Stomach (tissue), 8 donors: ENCODE measurements at regions not wholly inside any gene's neighbourhood (a gene's known extent, or its start where the extent isn't known, plus 50 kb on each side); places are given as distances from the start of the nearest gene placed in this dataset.

Source experiments
- DNase-seq, 2 donors: peaks; one replicate each; pipeline versions ENCODE4 v3.0.0 to v3.0.0-alpha.2; 2013 to 2019
- H3K27ac ChIP-seq, 5 donors: fragments of 200-600 bp in 4 of 5; sonication (generic) in 4 of 5; one replicate each; pipeline ENCODE4 v1.5.1; 2013 to 2019; ENCODE audit warnings: mild to moderate bottlenecking in 1 of 5, moderate library complexity in 1 of 5
- H3K27me3 ChIP-seq, 3 donors: fragments of 200-600 bp; sonication (generic); one replicate each; pipeline ENCODE4 v1.5.1; 2017 to 2019; ENCODE audit warnings: mixed run types in 1 of 3
- H3K36me3 ChIP-seq, 4 donors: fragments of 200-600 bp; sonication (generic); 1 replicate in 3 of 4; 2 replicates in 1 of 4; pipeline ENCODE4 v1.5.1; 2016 to 2019
- H3K4me1 ChIP-seq, 4 donors: fragments of 200-600 bp; sonication (generic); one replicate each; pipeline ENCODE4 v1.5.1; 2016 to 2019
- H3K4me3 ChIP-seq, 4 donors: fragments of 200-600 bp; sonication (generic) in 3 of 4; one replicate each; pipeline ENCODE4 v1.5.1; 2016 to 2019; ENCODE audit warnings: mild to moderate bottlenecking in 1 of 4
- H3K9me3 ChIP-seq, 4 donors: fragments of 200-600 bp; sonication (generic); one replicate each; pipeline ENCODE4 v1.5.1; 2016 to 2019
- CTCF ChIP-seq, 7 experiments: fragments of 450-650 bp in 4 of 7; fragments of 200-600 bp in 3 of 7; sonication (generic) in 3 of 7; IDR thresholded peaks; one replicate each; pipeline ENCODE4 v1.5.1; 2016 to 2019; ENCODE audit warnings: antibody characterized with exemption in 7 of 7, control low read depth in 2 of 7, mild to moderate bottlenecking in 1 of 7
- EP300 ChIP-seq: sonication (generic); formaldehyde crosslinking; IDR thresholded peaks from one replicate; pipeline ENCODE4 v1.6.1; 2017; ENCODE audit warnings: antibody characterized with exemption
- POLR2A ChIP-seq, 4 donors: fragments of 450-650 bp; IDR thresholded peaks; one replicate each; pipeline ENCODE4 v1.6.1; 2016; ENCODE audit warnings: antibody characterized with exemption in 4 of 4, control low read depth in 2 of 4, mild to moderate bottlenecking in 1 of 4, moderate library complexity in 1 of 4
- POLR2AphosphoS5 ChIP-seq, 3 donors: sonication (generic); formaldehyde crosslinking; IDR thresholded peaks; one replicate each; pipeline ENCODE4 v1.6.1; 2016; ENCODE audit warnings: antibody characterized with exemption in 3 of 3
- WGBS, 5 donors: extraction: QIAGEN DNeasy Blood & Tissue Kit in 3 of 5; methylation state at CpG; one replicate each; pipeline versions ENCODE4 v1.1.5 to v1.1.7; 2013 to 2018; 5-methylcytosine and 5-hydroxymethylcytosine counted together
- intact Hi-C: fragments of 100-400 bp; cut with DNase I; formaldehyde crosslinking; loops from one replicate; pipeline ENCODE4 v1.15.1; 2023; ENCODE audit warnings: low total_unique reads
- donor health status: healthy with polysubstance abuse.
- donor health status: Bipolar disorder and iron deficiency.
- donor health status: healthy.

- intact Hi-C loops: no loop called here
- WGBS, 5 donors: 37 to 59% (median 47%) methylated on average over 1 of the region's 1 CpG
Observed at GRCh38 chr17:5911919-5912318, 158.3 kb upstream of the WSCD1 start.

GRCh38 chr17:5913032-5913531 is 157.1 kb upstream of the WSCD1 start:
- peaks cover 0 to 3% (median 0%) of the 10 kb centered on the region in 3 donors for H3K27me3 ChIP-seq
- H3K36me3 ChIP-seq: no peaks in the 10 kb centered on the region
- no peak for TF ChIP-seq POLR2A (IDR thresholded peaks at IDR 0.05)
- no peak for TF ChIP-seq CTCF (IDR thresholded peaks at IDR 0.05)
- no peak for TF ChIP-seq POLR2AphosphoS5 (IDR thresholded peaks at IDR 0.05)
- TF ChIP-seq EP300: no peak
- peak in 1 of 2 donors; percentile 5 for DNase-seq
- no peaks in the 10 kb centered on the region for H3K4me1 ChIP-seq
- H3K4me3 ChIP-seq: no peak overlapping the region
- WGBS, 5 donors: 69 to 77% (median 75%) methylated on average over 7 of the region's 7 CpGs
- intact Hi-C loops: no loop called here
- peaks cover 0 to 5% (median 0%) of the 10 kb centered on the region in 4 donors for H3K9me3 ChIP-seq
- H3K27ac ChIP-seq: no peak overlapping the region

More at GRCh38 chr17:5911919-5912318, 158.3 kb upstream of the WSCD1 start:
- H3K27ac ChIP-seq: no peak overlapping the region
- H3K9me3 ChIP-seq: peaks cover 0 to 5% (median 0%) of the 10 kb centered on the region in 4 donors
- peaks cover 0 to 3% (median 0%) of the 10 kb centered on the region in 3 donors for H3K27me3 ChIP-seq
- no peaks in the 10 kb centered on the region for H3K36me3 ChIP-seq
- no peak for DNase-seq
- H3K4me3 ChIP-seq: no peak overlapping the region
- TF ChIP-seq POLR2AphosphoS5 (IDR thresholded peaks at IDR 0.05) (no peak), CTCF (IDR thresholded peaks at IDR 0.05) (no peak), POLR2A (IDR thresholded peaks at IDR 0.05) (no peak), EP300 (no peak)
- no peaks in the 10 kb centered on the region for H3K4me1 ChIP-seq

- 78 to 94% (median 87%) methylated on average over 1 of the region's 1 CpG for WGBS, 5 donors
Observed at GRCh38 chr17:5913641-5914040, 156.5 kb upstream of the WSCD1 start.

GRCh38 chr17:5915337-5915736 is 154.8 kb upstream of the WSCD1 start:
- WGBS, 5 donors: 53 to 75% (median 71%) methylated on average over 2 of the region's 2 CpGs
- H3K27me3 ChIP-seq: peaks cover 0 to 3% (median 0%) of the 10 kb centered on the region in 3 donors
- no peaks in the 10 kb centered on the region for H3K36me3 ChIP-seq
- H3K4me1 ChIP-seq: no peaks in the 10 kb centered on the region
- intact Hi-C loops: no loop called here
- TF ChIP-seq CTCF (IDR thresholded peaks at IDR 0.05) (no peak), POLR2AphosphoS5 (IDR thresholded peaks at IDR 0.05) (no peak), POLR2A (IDR thresholded peaks at IDR 0.05) (no peak), EP300 (no peak)
- no peak overlapping the region for H3K27ac ChIP-seq
- no peaks in the 10 kb centered on the region for H3K9me3 ChIP-seq
- H3K4me3 ChIP-seq: no peak overlapping the region
- DNase-seq: no peak

More at GRCh38 chr17:5913641-5914040, 156.5 kb upstream of the WSCD1 start:
- no peak overlapping the region for H3K4me3 ChIP-seq
- no peak overlapping the region for H3K27ac ChIP-seq
- no peak for TF ChIP-seq CTCF (IDR thresholded peaks at IDR 0.05)
- no peak for TF ChIP-seq POLR2AphosphoS5 (IDR thresholded peaks at IDR 0.05)
- TF ChIP-seq EP300: no peak
- no peak for TF ChIP-seq POLR2A (IDR thresholded peaks at IDR 0.05)
- peaks cover 0 to 5% (median 0%) of the 10 kb centered on the region in 4 donors for H3K9me3 ChIP-seq
- peaks cover 0 to 3% (median 0%) of the 10 kb centered on the region in 3 donors for H3K27me3 ChIP-seq
- no peaks in the 10 kb centered on the region for H3K36me3 ChIP-seq
- H3K4me1 ChIP-seq: no peaks in the 10 kb centered on the region
- no peak for DNase-seq
- intact Hi-C loops: no loop called here
